ENCODE measurements at regions not wholly inside any gene's neighbourhood (a gene's known extent, or its start where the extent isn't known, plus 50 kb on each side); places are given as distances from the start of the nearest gene placed in this dataset.

DNA sequence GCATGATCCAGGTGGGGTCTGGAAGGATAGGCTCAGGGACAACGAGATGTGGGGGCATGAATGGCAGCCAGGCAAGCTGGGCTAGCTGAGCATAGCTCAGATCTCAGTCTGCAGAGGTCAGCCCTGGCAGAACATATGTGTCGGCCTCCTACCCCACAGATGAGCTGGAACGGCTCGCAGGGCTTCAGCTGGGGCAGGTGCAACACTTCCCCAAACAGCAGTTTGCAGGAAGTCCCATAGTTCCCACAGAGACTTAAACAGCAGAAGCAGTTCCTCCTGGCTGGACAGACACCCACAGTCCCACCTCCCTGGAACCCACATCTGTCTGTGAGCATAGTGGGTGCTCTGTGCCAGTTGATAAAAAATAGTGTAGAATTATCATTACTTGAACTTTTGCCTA, 404.6 kb downstream of the GADD45G start:
- TF ChIP-seq ZNF175 (tag by site-specific recombination; IDR thresholded peaks at IDR 0.05) (no peak), ZNF600 (tag by site-specific recombination; IDR thresholded peaks at IDR 0.05) (no peak), ZNF660 (tag by site-specific recombination; IDR thresholded peaks at IDR 0.05) (no peak), ZNF416 (tag by site-specific recombination; IDR thresholded peaks at IDR 0.05) (no peak), GLI2 (tag by site-specific recombination; IDR thresholded peaks at IDR 0.05; ENCODE audit: borderline replicate concordance, low read depth) (no peak), ZSCAN30 (tag by site-specific recombination; IDR thresholded peaks at IDR 0.05) (no peak), HOXD13 (CRISPR knock-in tag; IDR thresholded peaks at IDR 0.05; ENCODE audit: borderline replicate concordance) (no peak), ZNF140 (tag by site-specific recombination; IDR thresholded peaks at IDR 0.05) (no peak), MYNN (tag by site-specific recombination; IDR thresholded peaks at IDR 0.05; ENCODE audit: borderline replicate concordance) (no peak), ZNF48 (tag by site-specific recombination; IDR thresholded peaks at IDR 0.05) (no peak), ZNF223 (tag by site-specific recombination; IDR thresholded peaks at IDR 0.05) (no peak)
- TF ChIP-seq, protein P1, sequence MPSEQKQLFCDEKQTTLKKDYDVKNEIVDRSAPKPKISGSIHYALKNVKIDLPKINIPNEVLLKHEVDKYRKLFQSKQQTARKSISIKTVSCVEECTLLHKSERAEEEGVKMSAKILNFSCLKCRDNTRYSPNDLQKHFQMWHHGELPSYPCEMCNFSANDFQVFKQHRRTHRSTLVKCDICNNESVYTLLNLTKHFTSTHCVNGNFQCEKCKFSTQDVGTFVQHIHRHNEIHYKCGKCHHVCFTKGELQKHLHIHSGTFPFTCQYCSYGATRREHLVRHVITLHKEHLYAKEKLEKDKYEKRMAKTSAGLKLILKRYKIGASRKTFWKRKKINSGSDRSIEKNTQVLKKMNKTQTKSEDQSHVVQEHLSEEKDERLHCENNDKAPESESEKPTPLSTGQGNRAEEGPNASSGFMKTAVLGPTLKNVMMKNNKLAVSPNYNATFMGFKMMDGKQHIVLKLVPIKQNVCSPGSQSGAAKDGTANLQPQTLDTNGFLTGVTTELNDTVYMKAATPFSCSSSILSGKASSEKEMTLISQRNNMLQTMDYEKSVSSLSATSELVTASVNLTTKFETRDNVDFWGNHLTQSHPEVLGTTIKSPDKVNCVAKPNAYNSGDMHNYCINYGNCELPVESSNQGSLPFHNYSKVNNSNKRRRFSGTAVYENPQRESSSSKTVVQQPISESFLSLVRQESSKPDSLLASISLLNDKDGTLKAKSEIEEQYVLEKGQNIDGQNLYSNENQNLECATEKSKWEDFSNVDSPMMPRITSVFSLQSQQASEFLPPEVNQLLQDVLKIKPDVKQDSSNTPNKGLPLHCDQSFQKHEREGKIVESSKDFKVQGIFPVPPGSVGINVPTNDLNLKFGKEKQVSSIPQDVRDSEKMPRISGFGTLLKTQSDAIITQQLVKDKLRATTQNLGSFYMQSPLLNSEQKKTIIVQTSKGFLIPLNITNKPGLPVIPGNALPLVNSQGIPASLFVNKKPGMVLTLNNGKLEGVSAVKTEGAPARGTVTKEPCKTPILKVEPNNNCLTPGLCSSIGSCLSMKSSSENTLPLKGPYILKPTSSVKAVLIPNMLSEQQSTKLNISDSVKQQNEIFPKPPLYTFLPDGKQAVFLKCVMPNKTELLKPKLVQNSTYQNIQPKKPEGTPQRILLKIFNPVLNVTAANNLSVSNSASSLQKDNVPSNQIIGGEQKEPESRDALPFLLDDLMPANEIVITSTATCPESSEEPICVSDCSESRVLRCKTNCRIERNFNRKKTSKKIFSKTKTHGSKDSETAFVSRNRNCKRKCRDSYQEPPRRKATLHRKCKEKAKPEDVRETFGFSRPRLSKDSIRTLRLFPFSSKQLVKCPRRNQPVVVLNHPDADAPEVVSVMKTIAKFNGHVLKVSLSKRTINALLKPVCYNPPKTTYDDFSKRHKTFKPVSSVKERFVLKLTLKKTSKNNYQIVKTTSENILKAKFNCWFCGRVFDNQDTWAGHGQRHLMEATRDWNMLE (tag by site-specific recombination; conservative IDR thresholded peaks at IDR 0.05; ENCODE audit: low read depth): no peak
- TF ChIP-seq, protein P2, sequence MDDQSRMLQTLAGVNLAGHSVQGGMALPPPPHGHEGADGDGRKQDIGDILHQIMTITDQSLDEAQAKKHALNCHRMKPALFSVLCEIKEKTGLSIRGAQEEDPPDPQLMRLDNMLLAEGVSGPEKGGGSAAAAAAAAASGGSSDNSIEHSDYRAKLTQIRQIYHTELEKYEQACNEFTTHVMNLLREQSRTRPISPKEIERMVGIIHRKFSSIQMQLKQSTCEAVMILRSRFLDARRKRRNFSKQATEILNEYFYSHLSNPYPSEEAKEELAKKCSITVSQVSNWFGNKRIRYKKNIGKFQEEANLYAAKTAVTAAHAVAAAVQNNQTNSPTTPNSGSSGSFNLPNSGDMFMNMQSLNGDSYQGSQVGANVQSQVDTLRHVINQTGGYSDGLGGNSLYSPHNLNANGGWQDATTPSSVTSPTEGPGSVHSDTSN (CRISPR knock-in tag; IDR thresholded peaks at IDR 0.05): no peak
- TF ChIP-seq, protein P3, sequence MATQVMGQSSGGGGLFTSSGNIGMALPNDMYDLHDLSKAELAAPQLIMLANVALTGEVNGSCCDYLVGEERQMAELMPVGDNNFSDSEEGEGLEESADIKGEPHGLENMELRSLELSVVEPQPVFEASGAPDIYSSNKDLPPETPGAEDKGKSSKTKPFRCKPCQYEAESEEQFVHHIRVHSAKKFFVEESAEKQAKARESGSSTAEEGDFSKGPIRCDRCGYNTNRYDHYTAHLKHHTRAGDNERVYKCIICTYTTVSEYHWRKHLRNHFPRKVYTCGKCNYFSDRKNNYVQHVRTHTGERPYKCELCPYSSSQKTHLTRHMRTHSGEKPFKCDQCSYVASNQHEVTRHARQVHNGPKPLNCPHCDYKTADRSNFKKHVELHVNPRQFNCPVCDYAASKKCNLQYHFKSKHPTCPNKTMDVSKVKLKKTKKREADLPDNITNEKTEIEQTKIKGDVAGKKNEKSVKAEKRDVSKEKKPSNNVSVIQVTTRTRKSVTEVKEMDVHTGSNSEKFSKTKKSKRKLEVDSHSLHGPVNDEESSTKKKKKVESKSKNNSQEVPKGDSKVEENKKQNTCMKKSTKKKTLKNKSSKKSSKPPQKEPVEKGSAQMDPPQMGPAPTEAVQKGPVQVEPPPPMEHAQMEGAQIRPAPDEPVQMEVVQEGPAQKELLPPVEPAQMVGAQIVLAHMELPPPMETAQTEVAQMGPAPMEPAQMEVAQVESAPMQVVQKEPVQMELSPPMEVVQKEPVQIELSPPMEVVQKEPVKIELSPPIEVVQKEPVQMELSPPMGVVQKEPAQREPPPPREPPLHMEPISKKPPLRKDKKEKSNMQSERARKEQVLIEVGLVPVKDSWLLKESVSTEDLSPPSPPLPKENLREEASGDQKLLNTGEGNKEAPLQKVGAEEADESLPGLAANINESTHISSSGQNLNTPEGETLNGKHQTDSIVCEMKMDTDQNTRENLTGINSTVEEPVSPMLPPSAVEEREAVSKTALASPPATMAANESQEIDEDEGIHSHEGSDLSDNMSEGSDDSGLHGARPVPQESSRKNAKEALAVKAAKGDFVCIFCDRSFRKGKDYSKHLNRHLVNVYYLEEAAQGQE (tag by site-specific recombination; IDR thresholded peaks at IDR 0.05): no peak
- TF ChIP-seq, protein P4, sequence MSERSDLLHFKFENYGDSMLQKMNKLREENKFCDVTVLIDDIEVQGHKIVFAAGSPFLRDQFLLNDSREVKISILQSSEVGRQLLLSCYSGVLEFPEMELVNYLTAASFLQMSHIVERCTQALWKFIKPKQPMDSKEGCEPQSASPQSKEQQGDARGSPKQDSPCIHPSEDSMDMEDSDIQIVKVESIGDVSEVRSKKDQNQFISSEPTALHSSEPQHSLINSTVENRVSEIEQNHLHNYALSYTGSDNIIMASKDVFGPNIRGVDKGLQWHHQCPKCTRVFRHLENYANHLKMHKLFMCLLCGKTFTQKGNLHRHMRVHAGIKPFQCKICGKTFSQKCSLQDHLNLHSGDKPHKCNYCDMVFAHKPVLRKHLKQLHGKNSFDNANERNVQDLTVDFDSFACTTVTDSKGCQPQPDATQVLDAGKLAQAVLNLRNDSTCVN (tag by site-specific recombination; optimal IDR thresholded peaks at IDR 0.05): no peak
- CTCF ChIA-PET: interaction anchor here (0.7 kb wide), 1 partner anchor 8 kb away, joined by 3 read pairs; no protein-coding TSS in a partner anchor
- Histone ChIP-seq H3K9me3 (ENCODE audit: control insufficient read depth, insufficient read depth, low read depth, low read length) (no peaks in the 10 kb centered on the region), H3K4me1 (ENCODE audit: control insufficient read depth, insufficient read depth, low read length) (no peaks in the 10 kb centered on the region), H3K4me3 (ENCODE audit: low read depth, low read length) (no peak overlapping the region), H3K27ac (ENCODE audit: extremely low read depth, low read depth, low read length) (no peak overlapping the region), H3K36me3 (ENCODE audit: control insufficient read depth in 2 of 2, insufficient read depth in 1 of 2, low read length in 2 of 2) (no peaks in the 10 kb centered on the region)
- POLR2A ChIA-PET: no interaction called here

DNA sequence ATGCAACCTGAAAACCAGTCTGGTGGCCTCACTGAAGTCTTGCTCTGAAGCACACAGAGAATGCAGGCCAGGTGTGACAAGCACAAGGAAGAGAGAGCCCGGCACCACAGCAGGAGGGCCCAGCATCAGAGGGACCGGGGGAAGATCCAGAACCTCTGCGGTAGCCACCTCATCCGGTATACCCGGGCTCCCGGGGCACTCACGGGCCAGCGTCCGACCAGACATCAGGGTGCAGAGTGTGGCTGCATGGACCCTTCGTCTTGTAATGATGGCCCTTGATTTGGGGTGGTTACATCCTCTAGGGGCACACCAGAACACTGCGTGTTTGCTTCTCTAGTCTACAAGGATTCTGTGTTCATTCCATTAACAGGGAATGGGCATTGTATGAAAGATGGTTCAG, 406.0 kb downstream of the GADD45G start:
- CTCF ChIA-PET: no interaction called here
- no peak overlapping the region for H3K4me3 ChIP-seq (ENCODE audit: low read depth, low read length)
- no peaks in the 10 kb centered on the region for H3K9me3 ChIP-seq (ENCODE audit: control insufficient read depth, insufficient read depth, low read depth, low read length)
- H3K27ac ChIP-seq (ENCODE audit: extremely low read depth, low read depth, low read length): no peak overlapping the region
- no peaks in the 10 kb centered on the region for H3K4me1 ChIP-seq (ENCODE audit: control insufficient read depth, insufficient read depth, low read length)
- TF ChIP-seq ZNF514 (tag by site-specific recombination; IDR thresholded peaks at IDR 0.05): no peak
- POLR2A ChIA-PET: no interaction called here
- no peaks in the 10 kb centered on the region for H3K36me3 ChIP-seq (ENCODE audit: control insufficient read depth in 2 of 2, insufficient read depth in 1 of 2, low read length in 2 of 2)
